ENCODE measurements at regions not wholly inside any gene's neighbourhood (a gene's known extent, or its start where the extent isn't known, plus 50 kb on each side); places are given as distances from the start of the nearest gene placed in this dataset.

- Mint-ChIP-seq H3K9me3 (no peaks in the 10 kb centered on the region), H3K27me3 (no peaks in the 10 kb centered on the region), H3K36me3 (ENCODE audit: insufficient read depth) (no peaks in the 10 kb centered on the region), H3K4me3 (no peak overlapping the region), H3K4me1 (no peaks in the 10 kb centered on the region), H3K27ac (ENCODE audit: low read depth) (no peak overlapping the region)
- no peak for ATAC-seq (replicated peaks; ENCODE audit: extremely low read depth, poor library complexity, severe bottlenecking)
- no peak for DNase-seq (ENCODE audit: low spot score in 2 of 2)
Observed at GRCh38 chr6:110033101-110033500, 55.0 kb downstream of the GPR6 start.

GRCh38 chr6:110033749-110034666 lies 55.9 kb downstream of the GPR6 start:
- Mint-ChIP-seq H3K9me3 (no peaks in the 10 kb centered on the region), H3K27ac (ENCODE audit: low read depth) (no peak overlapping the region), H3K36me3 (ENCODE audit: insufficient read depth) (no peaks in the 10 kb centered on the region), H3K4me1 (no peaks in the 10 kb centered on the region), H3K27me3 (no peaks in the 10 kb centered on the region), H3K4me3 (no peak overlapping the region)
- ATAC-seq (replicated peaks; ENCODE audit: extremely low read depth, poor library complexity, severe bottlenecking) (no peak), DNase-seq (ENCODE audit: low spot score in 2 of 2) (no peak)

GRCh38 chr6:110034667-110035036 lies 56.5 kb downstream of the GPR6 start:
- no peaks in the 10 kb centered on the region for H3K27me3 Mint-ChIP-seq
- H3K4me1 Mint-ChIP-seq: peaks cover 6% of the 10 kb centered on the region
- DNase-seq (ENCODE audit: low spot score in 2 of 2) (no peak), ATAC-seq (replicated peaks; ENCODE audit: extremely low read depth, poor library complexity, severe bottlenecking) (no peak)
- H3K27ac Mint-ChIP-seq (ENCODE audit: low read depth): no peak overlapping the region
- H3K36me3 Mint-ChIP-seq (ENCODE audit: insufficient read depth): no peaks in the 10 kb centered on the region
- H3K9me3 Mint-ChIP-seq: no peaks in the 10 kb centered on the region
- no peak overlapping the region for H3K4me3 Mint-ChIP-seq

- Mint-ChIP-seq H3K4me3 (no peak overlapping the region), H3K9me3 (no peaks in the 10 kb centered on the region), H3K27me3 (no peaks in the 10 kb centered on the region), H3K4me1 (peaks cover 12% of the 10 kb centered on the region), H3K27ac (ENCODE audit: low read depth) (no peak overlapping the region), H3K36me3 (ENCODE audit: insufficient read depth) (no peaks in the 10 kb centered on the region)
- no peak for DNase-seq (ENCODE audit: low spot score in 2 of 2)
- no peak for ATAC-seq (replicated peaks; ENCODE audit: extremely low read depth, poor library complexity, severe bottlenecking)
Observed at GRCh38 chr6:110035321-110035720, 57.2 kb downstream of the GPR6 start.

- Mint-ChIP-seq H3K4me1 (peaks cover 12% of the 10 kb centered on the region), H3K27me3 (no peaks in the 10 kb centered on the region), H3K27ac (ENCODE audit: low read depth) (no peak overlapping the region), H3K4me3 (no peak overlapping the region), H3K9me3 (no peaks in the 10 kb centered on the region), H3K36me3 (ENCODE audit: insufficient read depth) (no peaks in the 10 kb centered on the region)
- ATAC-seq (replicated peaks; ENCODE audit: extremely low read depth, poor library complexity, severe bottlenecking): no peak
- no peak for DNase-seq (ENCODE audit: low spot score in 2 of 2)
Observed at GRCh38 chr6:110036408-110037302, 58.5 kb downstream of the GPR6 start.

GRCh38 chr6:110037726-110038295 lies 59.7 kb downstream of the GPR6 start:
- no peak for DNase-seq (ENCODE audit: low spot score in 2 of 2)
- H3K4me3 Mint-ChIP-seq: no peak overlapping the region
- H3K27ac Mint-ChIP-seq (ENCODE audit: low read depth): peak overlapping the region; percentile 55
- H3K36me3 Mint-ChIP-seq (ENCODE audit: insufficient read depth): no peaks in the 10 kb centered on the region
- H3K4me1 Mint-ChIP-seq: peaks cover 12% of the 10 kb centered on the region
- ATAC-seq (replicated peaks; ENCODE audit: extremely low read depth, poor library complexity, severe bottlenecking): no peak
- H3K27me3 Mint-ChIP-seq: no peaks in the 10 kb centered on the region
- no peaks in the 10 kb centered on the region for H3K9me3 Mint-ChIP-seq

- H3K27ac Mint-ChIP-seq (ENCODE audit: low read depth): peak overlapping the region; percentile 89
- H3K27me3 Mint-ChIP-seq: peaks cover 1% of the 10 kb centered on the region
- H3K36me3 Mint-ChIP-seq (ENCODE audit: insufficient read depth): no peaks in the 10 kb centered on the region
- DNase-seq (ENCODE audit: low spot score in 2 of 2) (peak; percentile 62 to 63), ATAC-seq (replicated peaks; ENCODE audit: extremely low read depth, poor library complexity, severe bottlenecking) (peak; percentile 84)
- no peaks in the 10 kb centered on the region for H3K9me3 Mint-ChIP-seq
- H3K4me1 Mint-ChIP-seq: peaks cover 12% of the 10 kb centered on the region
- peak overlapping the region; percentile 82 for H3K4me3 Mint-ChIP-seq
Observed at GRCh38 chr6:110039364-110039980, 61.4 kb downstream of the GPR6 start.

- peak overlapping the region; percentile 89 for H3K27ac Mint-ChIP-seq (ENCODE audit: low read depth)
- peak overlapping the region; percentile 82 for H3K4me3 Mint-ChIP-seq
- peak; percentile 22 to 25 for DNase-seq (ENCODE audit: low spot score in 2 of 2)
- H3K27me3 Mint-ChIP-seq: peaks cover 7% of the 10 kb centered on the region
- peak; percentile 69 for ATAC-seq (replicated peaks; ENCODE audit: extremely low read depth, poor library complexity, severe bottlenecking)
- no peaks in the 10 kb centered on the region for H3K9me3 Mint-ChIP-seq
- peaks cover 12% of the 10 kb centered on the region for H3K4me1 Mint-ChIP-seq
- no peaks in the 10 kb centered on the region for H3K36me3 Mint-ChIP-seq (ENCODE audit: insufficient read depth)
Observed at GRCh38 chr6:110039981-110040383, 61.9 kb downstream of the GPR6 start.

- DNase-seq (ENCODE audit: low spot score in 2 of 2): peak in 1 of 2 donors; percentile 6
- Mint-ChIP-seq H3K4me3 (no peak overlapping the region), H3K27me3 (peaks cover 10% of the 10 kb centered on the region), H3K4me1 (peaks cover 12% of the 10 kb centered on the region), H3K36me3 (ENCODE audit: insufficient read depth) (no peaks in the 10 kb centered on the region), H3K9me3 (no peaks in the 10 kb centered on the region), H3K27ac (ENCODE audit: low read depth) (no peak overlapping the region)
- ATAC-seq (replicated peaks; ENCODE audit: extremely low read depth, poor library complexity, severe bottlenecking): no peak
Observed at GRCh38 chr6:110040716-110041115, 62.6 kb downstream of the GPR6 start.

- peaks cover 10% of the 10 kb centered on the region for H3K27me3 Mint-ChIP-seq
- no peak overlapping the region for H3K27ac Mint-ChIP-seq (ENCODE audit: low read depth)
- DNase-seq (ENCODE audit: low spot score in 2 of 2) (no peak), ATAC-seq (replicated peaks; ENCODE audit: extremely low read depth, poor library complexity, severe bottlenecking) (no peak)
- no peaks in the 10 kb centered on the region for H3K9me3 Mint-ChIP-seq
- H3K4me3 Mint-ChIP-seq: no peak overlapping the region
- no peaks in the 10 kb centered on the region for H3K36me3 Mint-ChIP-seq (ENCODE audit: insufficient read depth)
- peaks cover 12% of the 10 kb centered on the region for H3K4me1 Mint-ChIP-seq
Observed at GRCh38 chr6:110041126-110041525, 63.0 kb downstream of the GPR6 start.

- ATAC-seq (replicated peaks; ENCODE audit: extremely low read depth, poor library complexity, severe bottlenecking) (no peak), DNase-seq (ENCODE audit: low spot score in 2 of 2) (peak in 1 of 2 donors; percentile 1)
- peaks cover 10% of the 10 kb centered on the region for H3K27me3 Mint-ChIP-seq
- no peaks in the 10 kb centered on the region for H3K9me3 Mint-ChIP-seq
- H3K36me3 Mint-ChIP-seq (ENCODE audit: insufficient read depth): no peaks in the 10 kb centered on the region
- no peak overlapping the region for H3K4me3 Mint-ChIP-seq
- peaks cover 12% of the 10 kb centered on the region for H3K4me1 Mint-ChIP-seq
- no peak overlapping the region for H3K27ac Mint-ChIP-seq (ENCODE audit: low read depth)
Observed at GRCh38 chr6:110041830-110042229, 63.7 kb downstream of the GPR6 start.

GRCh38 chr6:110042670-110043296 lies 64.7 kb downstream of the GPR6 start:
- no peaks in the 10 kb centered on the region for H3K9me3 Mint-ChIP-seq
- H3K36me3 Mint-ChIP-seq (ENCODE audit: insufficient read depth): no peaks in the 10 kb centered on the region
- H3K27ac Mint-ChIP-seq (ENCODE audit: low read depth): no peak overlapping the region
- H3K27me3 Mint-ChIP-seq: peaks cover 10% of the 10 kb centered on the region
- ATAC-seq (replicated peaks; ENCODE audit: extremely low read depth, poor library complexity, severe bottlenecking): no peak
- no peak overlapping the region for H3K4me3 Mint-ChIP-seq
- H3K4me1 Mint-ChIP-seq: peaks cover 12% of the 10 kb centered on the region
- no peak for DNase-seq (ENCODE audit: low spot score in 2 of 2)

Data from central memory CD8-positive, alpha-beta T cell (primary cell).